NOMO-1 (cell line): ENCODE measurements at regions not wholly inside any gene's neighbourhood (a gene's known extent, or its start where the extent isn't known, plus 50 kb on each side); places are given as distances from the start of the nearest gene placed in this dataset.

Experiments used
- DNase-seq, 2 experiments: peaks; one replicate each; lab custom pipeline; 2025; ENCODE audit not compliant: unreplicated experiment in 2 of 2; lab: John Stamatoyannopoulos, UW

DNA sequence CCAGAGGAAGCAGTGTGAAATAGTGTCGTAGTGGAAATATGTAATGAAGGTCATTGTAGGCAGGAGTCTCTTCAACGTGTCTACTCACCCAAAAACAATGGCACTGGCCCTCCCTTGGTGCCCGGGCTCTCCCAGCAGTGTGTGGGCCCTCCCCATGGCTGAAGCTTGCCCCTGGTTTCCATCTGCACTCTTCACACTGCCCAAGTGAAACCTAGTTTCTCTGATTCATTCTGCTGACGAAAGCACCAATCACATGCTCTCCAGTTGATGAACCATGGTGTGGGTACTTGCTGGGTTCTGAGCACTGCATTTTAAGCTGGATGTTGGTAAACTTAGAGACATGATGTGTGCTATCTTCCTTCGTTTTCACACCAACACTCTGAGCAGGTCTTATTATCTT lies 61.0 kb upstream of the AGBL1 start:
- DNase-seq: no peak

GRCh38 chr15:86021281-86022264 lies 58.1 kb upstream of the AGBL1 start:
- DNase-seq: no peak

- no peak for DNase-seq
These were observed 50.7 kb upstream of the AGBL1 start for GRCh38 chr15:86028961-86029360.
